Stimulated activated naive B cell treated with anti-CD40 and anti-IgM and Interleukin-4, amounts not matched to agents 10 μg/mL and 1 μg/mL and 100 μg/mL, for 72 hours (primary cell): ENCODE measurements at regions not wholly inside any gene's neighbourhood (a gene's known extent, or its start where the extent isn't known, plus 50 kb on each side); places are given as distances from the start of the nearest gene placed in this dataset.

Experiments
- ATAC-seq, 2 donors: fragments of 150-1000 bp; cut with Tn5 transposase; replicated peaks; 2 replicates each; pipeline ENCODE4 v1.10.0; 2021; ENCODE audit warnings: moderate library complexity in 1 of 2
- DNase-seq: peaks from one replicate; pipeline ENCODE4 v3.0.0; 2021
- H3K27ac Mint-ChIP-seq: one replicate; pipeline ENCODE4 v1.8.0; 2022; ENCODE audit warnings: mild to moderate bottlenecking, mixed read lengths
- H3K27me3 Mint-ChIP-seq, 2 donors: one replicate each; pipeline ENCODE4 v1.8.0; 2022; ENCODE audit warnings: mixed read lengths in 2 of 2
- H3K36me3 Mint-ChIP-seq, 2 donors: one replicate each; pipeline ENCODE4 v1.8.0; 2022; ENCODE audit warnings: mixed read lengths in 2 of 2, mild to moderate bottlenecking in 1 of 2
- H3K4me1 Mint-ChIP-seq, 2 donors: one replicate each; pipeline ENCODE4 v1.8.0; 2022; ENCODE audit warnings: mixed read lengths in 2 of 2, mild to moderate bottlenecking in 1 of 2
- H3K4me3 Mint-ChIP-seq, 2 donors: one replicate each; pipeline ENCODE4 v1.8.0; 2022; ENCODE audit warnings: mild to moderate bottlenecking in 2 of 2, mixed read lengths in 2 of 2, moderate library complexity in 1 of 2
- H3K9me3 Mint-ChIP-seq, 2 donors: one replicate each; pipeline ENCODE4 v1.8.0; 2022; ENCODE audit warnings: mixed read lengths in 2 of 2, mild to moderate bottlenecking in 1 of 2

GRCh38 chr5:174518512-174518911 is 205.9 kb upstream of the MSX2 start:
- Mint-ChIP-seq H3K27me3 (peaks cover 0 to 4% of the 10 kb centered on the region in 2 donors), H3K4me1 (no peaks in the 10 kb centered on the region), H3K27ac (no peak overlapping the region), H3K4me3 (no peak overlapping the region), H3K9me3 (peaks cover 4 to 10% of the 10 kb centered on the region in 2 donors), H3K36me3 (no peaks in the 10 kb centered on the region)
- ATAC-seq (no peak), DNase-seq (no peak)

- Mint-ChIP-seq H3K36me3 (no peaks in the 10 kb centered on the region), H3K27ac (no peak overlapping the region), H3K4me1 (no peaks in the 10 kb centered on the region), H3K27me3 (peaks cover 0 to 4% of the 10 kb centered on the region in 2 donors), H3K4me3 (no peak overlapping the region), H3K9me3 (peaks cover 4 to 10% of the 10 kb centered on the region in 2 donors)
- ATAC-seq (no peak), DNase-seq (no peak)
Measured at GRCh38 chr5:174520420-174521396, 203.7 kb upstream of the MSX2 start.

- no peaks in the 10 kb centered on the region for H3K4me1 Mint-ChIP-seq
- no peaks in the 10 kb centered on the region for H3K36me3 Mint-ChIP-seq
- DNase-seq (no peak), ATAC-seq (no peak)
- peaks cover 4 to 10% of the 10 kb centered on the region in 2 donors for H3K9me3 Mint-ChIP-seq
- H3K27me3 Mint-ChIP-seq: peaks cover 0 to 4% of the 10 kb centered on the region in 2 donors
- no peak overlapping the region for H3K4me3 Mint-ChIP-seq
- no peak overlapping the region for H3K27ac Mint-ChIP-seq
Measured at GRCh38 chr5:174521449-174521848, 202.9 kb upstream of the MSX2 start.

- Mint-ChIP-seq H3K27me3 (peaks cover 0 to 4% of the 10 kb centered on the region in 2 donors), H3K27ac (no peak overlapping the region), H3K4me3 (no peak overlapping the region), H3K4me1 (no peaks in the 10 kb centered on the region), H3K9me3 (peaks cover 0 to 7% of the 10 kb centered on the region in 2 donors), H3K36me3 (no peaks in the 10 kb centered on the region)
- no peak for DNase-seq
- no peak for ATAC-seq
Measured at GRCh38 chr5:174522480-174523260, 201.7 kb upstream of the MSX2 start.

- H3K4me1 Mint-ChIP-seq: no peaks in the 10 kb centered on the region
- peaks cover 0 to 7% of the 10 kb centered on the region in 2 donors for H3K9me3 Mint-ChIP-seq
- H3K27ac Mint-ChIP-seq: no peak overlapping the region
- H3K27me3 Mint-ChIP-seq: peaks cover 0 to 4% of the 10 kb centered on the region in 2 donors
- H3K4me3 Mint-ChIP-seq: no peak overlapping the region
- DNase-seq (no peak), ATAC-seq (no peak)
- H3K36me3 Mint-ChIP-seq: no peaks in the 10 kb centered on the region
Measured at GRCh38 chr5:174523311-174524071, 200.9 kb upstream of the MSX2 start.

GRCh38 chr5:174524351-174524750 is 200.0 kb upstream of the MSX2 start:
- H3K27ac Mint-ChIP-seq: no peak overlapping the region
- peaks cover 0 to 4% of the 10 kb centered on the region in 2 donors for H3K27me3 Mint-ChIP-seq
- no peaks in the 10 kb centered on the region for H3K36me3 Mint-ChIP-seq
- ATAC-seq (no peak), DNase-seq (no peak)
- no peaks in the 10 kb centered on the region for H3K4me1 Mint-ChIP-seq
- peaks cover 0 to 6% of the 10 kb centered on the region in 2 donors for H3K9me3 Mint-ChIP-seq
- no peak overlapping the region for H3K4me3 Mint-ChIP-seq

GRCh38 chr5:174526177-174526576 is 198.2 kb upstream of the MSX2 start:
- peaks cover 6 to 10% of the 10 kb centered on the region in 2 donors for H3K27me3 Mint-ChIP-seq

GRCh38 chr5:174527916-174528540 is 196.4 kb upstream of the MSX2 start:
- Mint-ChIP-seq H3K27me3 (peaks cover 6% of the 10 kb centered on the region in 2 donors), H3K27ac (no peak overlapping the region), H3K9me3 (no peaks in the 10 kb centered on the region), H3K36me3 (no peaks in the 10 kb centered on the region), H3K4me1 (no peaks in the 10 kb centered on the region), H3K4me3 (no peak overlapping the region)
- DNase-seq (no peak), ATAC-seq (no peak)

More at GRCh38 chr5:174526177-174526576, 198.2 kb upstream of the MSX2 start:
- Mint-ChIP-seq H3K27ac (no peak overlapping the region), H3K36me3 (no peaks in the 10 kb centered on the region), H3K4me1 (no peaks in the 10 kb centered on the region), H3K9me3 (peaks cover 0 to 6% of the 10 kb centered on the region in 2 donors), H3K4me3 (no peak overlapping the region)
- ATAC-seq (no peak), DNase-seq (no peak)

GRCh38 chr5:174528821-174529544 is 195.4 kb upstream of the MSX2 start:
- no peak for ATAC-seq
- no peak for DNase-seq
- Mint-ChIP-seq H3K27me3 (peaks cover 6% of the 10 kb centered on the region in 2 donors), H3K4me1 (no peaks in the 10 kb centered on the region), H3K27ac (no peak overlapping the region), H3K9me3 (no peaks in the 10 kb centered on the region), H3K36me3 (no peaks in the 10 kb centered on the region), H3K4me3 (no peak overlapping the region)

- ATAC-seq (no peak), DNase-seq (no peak)
- peaks cover 6% of the 10 kb centered on the region in 2 donors for H3K27me3 Mint-ChIP-seq
- no peak overlapping the region for H3K4me3 Mint-ChIP-seq
- no peak overlapping the region for H3K27ac Mint-ChIP-seq
- no peaks in the 10 kb centered on the region for H3K36me3 Mint-ChIP-seq
- no peaks in the 10 kb centered on the region for H3K9me3 Mint-ChIP-seq
- no peaks in the 10 kb centered on the region for H3K4me1 Mint-ChIP-seq
Measured at GRCh38 chr5:174529925-174530681, 194.3 kb upstream of the MSX2 start.

GRCh38 chr5:174531782-174532191 is 192.6 kb upstream of the MSX2 start:
- no peak for DNase-seq
- H3K27ac Mint-ChIP-seq: no peak overlapping the region
- ATAC-seq: no peak
- H3K27me3 Mint-ChIP-seq: peaks cover 6% of the 10 kb centered on the region in 2 donors
- no peak overlapping the region for H3K4me3 Mint-ChIP-seq
- H3K9me3 Mint-ChIP-seq: no peaks in the 10 kb centered on the region
- H3K36me3 Mint-ChIP-seq: no peaks in the 10 kb centered on the region
- H3K4me1 Mint-ChIP-seq: no peaks in the 10 kb centered on the region

- Mint-ChIP-seq H3K36me3 (no peaks in the 10 kb centered on the region), H3K4me1 (no peaks in the 10 kb centered on the region), H3K4me3 (no peak overlapping the region), H3K27me3 (peaks cover 6% of the 10 kb centered on the region in 2 donors), H3K27ac (no peak overlapping the region), H3K9me3 (no peaks in the 10 kb centered on the region)
- no peak for ATAC-seq
- DNase-seq: no peak
Measured at GRCh38 chr5:174532455-174533453, 191.6 kb upstream of the MSX2 start.
